ENCODE measurements at regions not wholly inside any gene's neighbourhood (a gene's known extent, or its start where the extent isn't known, plus 50 kb on each side); places are given as distances from the start of the nearest gene placed in this dataset.
"Not testable (repeated sequence)": the region's sequence is repeated elsewhere in the genome, so short reads cannot be mapped to it uniquely, and the experiment has no call there.

GRCh38 chr9:102435427-102435826 is 559.7 kb upstream of the CYLC2 start:
- no CpG with 5 or more reads among the region's 3 CpGs for WGBS (ENCODE audit: insufficient coverage, insufficient read length)
- no peak overlapping the region for H3K27ac ChIP-seq (ENCODE audit: low read length)

GRCh38 chr9:102434545-102434944 is 560.6 kb upstream of the CYLC2 start:
- Histone ChIP-seq H3K9me3 (ENCODE audit: control insufficient read depth, insufficient read depth, low read length) (peaks cover 7% of the 10 kb centered on the region), H3K36me3 (ENCODE audit: control insufficient read depth, insufficient read depth, low read length) (no peaks in the 10 kb centered on the region), H3K27me3 (ENCODE audit: control insufficient read depth, insufficient read depth, low read length) (no peaks in the 10 kb centered on the region), H3K4me1 (ENCODE audit: control insufficient read depth, insufficient read depth, low read length) (no peaks in the 10 kb centered on the region), H3K4me3 (ENCODE audit: low read length) (no peak overlapping the region), H3K27ac (ENCODE audit: low read length) (no peak overlapping the region)
- no peak for DNase-seq (ENCODE audit: low read depth, low spot score)
- no CpG with 5 or more reads among the region's 1 CpG for WGBS (ENCODE audit: insufficient coverage, insufficient read length)

More at GRCh38 chr9:102435427-102435826, 559.7 kb upstream of the CYLC2 start:
- Histone ChIP-seq H3K27me3 (ENCODE audit: control insufficient read depth, insufficient read depth, low read length) (no peaks in the 10 kb centered on the region), H3K4me3 (ENCODE audit: low read length) (no peak overlapping the region), H3K36me3 (ENCODE audit: control insufficient read depth, insufficient read depth, low read length) (no peaks in the 10 kb centered on the region), H3K9me3 (ENCODE audit: control insufficient read depth, insufficient read depth, low read length) (peaks cover 7% of the 10 kb centered on the region), H3K4me1 (ENCODE audit: control insufficient read depth, insufficient read depth, low read length) (no peaks in the 10 kb centered on the region)
- DNase-seq (ENCODE audit: low read depth, low spot score), result no peak

GRCh38 chr9:102428305-102428704 is 566.8 kb upstream of the CYLC2 start:
- Histone ChIP-seq H3K4me1 (ENCODE audit: control insufficient read depth, insufficient read depth, low read length) (no peaks in the 10 kb centered on the region), H3K27ac (ENCODE audit: low read length) (no peak overlapping the region), H3K27me3 (ENCODE audit: control insufficient read depth, insufficient read depth, low read length) (no peaks in the 10 kb centered on the region), H3K9me3 (ENCODE audit: control insufficient read depth, insufficient read depth, low read length) (peaks cover 5% of the 10 kb centered on the region; the same call in 1 of the 2 replicates), H3K36me3 (ENCODE audit: control insufficient read depth, insufficient read depth, low read length) (no peaks in the 10 kb centered on the region), H3K4me3 (ENCODE audit: low read length) (no peak overlapping the region)
- WGBS (ENCODE audit: insufficient coverage, insufficient read length), result no CpG with 5 or more reads among the region's 4 CpGs
- DNase-seq (ENCODE audit: low read depth, low spot score), result no peak

- H3K4me1 ChIP-seq (ENCODE audit: control insufficient read depth, insufficient read depth, low read length); H3K9me3 ChIP-seq (ENCODE audit: control insufficient read depth, insufficient read depth, low read length); DNase-seq (ENCODE audit: low read depth, low spot score); H3K36me3 ChIP-seq (ENCODE audit: control insufficient read depth, insufficient read depth, low read length); H3K27ac ChIP-seq (ENCODE audit: low read length); H3K4me3 ChIP-seq (ENCODE audit: low read length); H3K27me3 ChIP-seq (ENCODE audit: control insufficient read depth, insufficient read depth, low read length): not testable (repeated sequence)
- WGBS (ENCODE audit: insufficient coverage, insufficient read length), result no CpG with 5 or more reads among the region's 3 CpGs
Observed at GRCh38 chr9:102416251-102416650, 578.9 kb upstream of the CYLC2 start.

- no peaks in the 10 kb centered on the region for H3K36me3 ChIP-seq (ENCODE audit: control insufficient read depth, insufficient read depth, low read length)
- no peaks in the 10 kb centered on the region for H3K27me3 ChIP-seq (ENCODE audit: control insufficient read depth, insufficient read depth, low read length)
- no peaks in the 10 kb centered on the region for H3K4me1 ChIP-seq (ENCODE audit: control insufficient read depth, insufficient read depth, low read length)
- no CpG with 5 or more reads among the region's 5 CpGs for WGBS (ENCODE audit: insufficient coverage, insufficient read length)
- no peak overlapping the region for H3K27ac ChIP-seq (ENCODE audit: low read length)
- H3K4me3 ChIP-seq (ENCODE audit: low read length), result no peak overlapping the region
- H3K9me3 ChIP-seq (ENCODE audit: control insufficient read depth, insufficient read depth, low read length), result peaks cover 5% of the 10 kb centered on the region
- DNase-seq (ENCODE audit: low read depth, low spot score), result no peak
Observed at GRCh38 chr9:102405218-102405867, 589.8 kb upstream of the CYLC2 start.

- H3K4me3 ChIP-seq (ENCODE audit: low read length), result no peak overlapping the region
- no peak for DNase-seq (ENCODE audit: low read depth, low spot score)
- no peaks in the 10 kb centered on the region for H3K4me1 ChIP-seq (ENCODE audit: control insufficient read depth, insufficient read depth, low read length)
- H3K9me3 ChIP-seq (ENCODE audit: control insufficient read depth, insufficient read depth, low read length), result peaks cover 3% of the 10 kb centered on the region; the same call in 1 of the 2 replicates
- H3K36me3 ChIP-seq (ENCODE audit: control insufficient read depth, insufficient read depth, low read length), result no peaks in the 10 kb centered on the region
- no peaks in the 10 kb centered on the region for H3K27me3 ChIP-seq (ENCODE audit: control insufficient read depth, insufficient read depth, low read length)
- H3K27ac ChIP-seq (ENCODE audit: low read length), result no peak overlapping the region
- no CpG with 5 or more reads among the region's 3 CpGs for WGBS (ENCODE audit: insufficient coverage, insufficient read length)
Observed at GRCh38 chr9:102403514-102403913, 591.6 kb upstream of the CYLC2 start.

- DNase-seq (ENCODE audit: low read depth, low spot score), result no peak
- Histone ChIP-seq H3K27ac (ENCODE audit: low read length) (no peak overlapping the region), H3K9me3 (ENCODE audit: control insufficient read depth, insufficient read depth, low read length) (no peaks in the 10 kb centered on the region; the same call in 1 of the 2 replicates), H3K27me3 (ENCODE audit: control insufficient read depth, insufficient read depth, low read length) (no peaks in the 10 kb centered on the region), H3K4me1 (ENCODE audit: control insufficient read depth, insufficient read depth, low read length) (no peaks in the 10 kb centered on the region), H3K4me3 (ENCODE audit: low read length) (no peak overlapping the region), H3K36me3 (ENCODE audit: control insufficient read depth, insufficient read depth, low read length) (no peaks in the 10 kb centered on the region)
Observed at GRCh38 chr9:102398205-102398604, 596.9 kb upstream of the CYLC2 start.

GRCh38 chr9:102385620-102386019 is 609.5 kb upstream of the CYLC2 start:
- H3K9me3 ChIP-seq (ENCODE audit: control insufficient read depth, insufficient read depth, low read length); H3K27ac ChIP-seq (ENCODE audit: low read length); H3K4me1 ChIP-seq (ENCODE audit: control insufficient read depth, insufficient read depth, low read length); H3K4me3 ChIP-seq (ENCODE audit: low read length); H3K27me3 ChIP-seq (ENCODE audit: control insufficient read depth, insufficient read depth, low read length); DNase-seq (ENCODE audit: low read depth, low spot score); H3K36me3 ChIP-seq (ENCODE audit: control insufficient read depth, insufficient read depth, low read length): not testable (repeated sequence)
- WGBS (ENCODE audit: insufficient coverage, insufficient read length), result no CpG with 5 or more reads among the region's 2 CpGs

GRCh38 chr9:102362470-102363132 is 624.2 kb upstream of the GRIN3A start:
- peaks cover 2% of the 10 kb centered on the region for H3K9me3 ChIP-seq (ENCODE audit: control insufficient read depth, insufficient read depth, low read length)
- no CpG with 5 or more reads among the region's 6 CpGs for WGBS (ENCODE audit: insufficient coverage, insufficient read length)
- no peak overlapping the region for H3K4me3 ChIP-seq (ENCODE audit: low read length)
- H3K27me3 ChIP-seq (ENCODE audit: control insufficient read depth, insufficient read depth, low read length), result no peaks in the 10 kb centered on the region
- no peaks in the 10 kb centered on the region for H3K4me1 ChIP-seq (ENCODE audit: control insufficient read depth, insufficient read depth, low read length)
- no peak overlapping the region for H3K27ac ChIP-seq (ENCODE audit: low read length)
- DNase-seq (ENCODE audit: low read depth, low spot score), result no peak
- no peaks in the 10 kb centered on the region for H3K36me3 ChIP-seq (ENCODE audit: control insufficient read depth, insufficient read depth, low read length)

GRCh38 chr9:102360846-102361245 is 622.4 kb upstream of the GRIN3A start:
- DNase-seq (ENCODE audit: low read depth, low spot score), result no peak
- Histone ChIP-seq H3K27me3 (ENCODE audit: control insufficient read depth, insufficient read depth, low read length) (no peaks in the 10 kb centered on the region), H3K4me1 (ENCODE audit: control insufficient read depth, insufficient read depth, low read length) (no peaks in the 10 kb centered on the region), H3K4me3 (ENCODE audit: low read length) (no peak overlapping the region), H3K9me3 (ENCODE audit: control insufficient read depth, insufficient read depth, low read length) (peaks cover 2% of the 10 kb centered on the region), H3K36me3 (ENCODE audit: control insufficient read depth, insufficient read depth, low read length) (no peaks in the 10 kb centered on the region), H3K27ac (ENCODE audit: low read length) (no peak overlapping the region)
- WGBS (ENCODE audit: insufficient coverage, insufficient read length), result no CpG with 5 or more reads among the region's 1 CpG

GRCh38 chr9:102355982-102356381 is 617.5 kb upstream of the GRIN3A start:
- no CpG with 5 or more reads among the region's 5 CpGs for whole genome bisulfite sequencing (ENCODE audit: insufficient coverage, insufficient read length)
- no peak for DNase-seq (ENCODE audit: low read depth, low spot score)
- Histone ChIP-seq H3K27me3 (ENCODE audit: control insufficient read depth, insufficient read depth, low read length) (no peaks in the 10 kb centered on the region), H3K4me3 (ENCODE audit: low read length) (no peak overlapping the region), H3K27ac (ENCODE audit: low read length) (no peak overlapping the region), H3K36me3 (ENCODE audit: control insufficient read depth, insufficient read depth, low read length) (no peaks in the 10 kb centered on the region), H3K4me1 (ENCODE audit: control insufficient read depth, insufficient read depth, low read length) (no peaks in the 10 kb centered on the region), H3K9me3 (ENCODE audit: control insufficient read depth, insufficient read depth, low read length) (no peaks in the 10 kb centered on the region; the same call in 1 of the 2 replicates)
